ENCODE measurements at regions not wholly inside any gene's neighbourhood (a gene's known extent, or its start where the extent isn't known, plus 50 kb on each side); places are given as distances from the start of the nearest gene placed in this dataset.
A peak's percentile ranks its signal among the peaks of the same experiment; 100 is the strongest.

DNA sequence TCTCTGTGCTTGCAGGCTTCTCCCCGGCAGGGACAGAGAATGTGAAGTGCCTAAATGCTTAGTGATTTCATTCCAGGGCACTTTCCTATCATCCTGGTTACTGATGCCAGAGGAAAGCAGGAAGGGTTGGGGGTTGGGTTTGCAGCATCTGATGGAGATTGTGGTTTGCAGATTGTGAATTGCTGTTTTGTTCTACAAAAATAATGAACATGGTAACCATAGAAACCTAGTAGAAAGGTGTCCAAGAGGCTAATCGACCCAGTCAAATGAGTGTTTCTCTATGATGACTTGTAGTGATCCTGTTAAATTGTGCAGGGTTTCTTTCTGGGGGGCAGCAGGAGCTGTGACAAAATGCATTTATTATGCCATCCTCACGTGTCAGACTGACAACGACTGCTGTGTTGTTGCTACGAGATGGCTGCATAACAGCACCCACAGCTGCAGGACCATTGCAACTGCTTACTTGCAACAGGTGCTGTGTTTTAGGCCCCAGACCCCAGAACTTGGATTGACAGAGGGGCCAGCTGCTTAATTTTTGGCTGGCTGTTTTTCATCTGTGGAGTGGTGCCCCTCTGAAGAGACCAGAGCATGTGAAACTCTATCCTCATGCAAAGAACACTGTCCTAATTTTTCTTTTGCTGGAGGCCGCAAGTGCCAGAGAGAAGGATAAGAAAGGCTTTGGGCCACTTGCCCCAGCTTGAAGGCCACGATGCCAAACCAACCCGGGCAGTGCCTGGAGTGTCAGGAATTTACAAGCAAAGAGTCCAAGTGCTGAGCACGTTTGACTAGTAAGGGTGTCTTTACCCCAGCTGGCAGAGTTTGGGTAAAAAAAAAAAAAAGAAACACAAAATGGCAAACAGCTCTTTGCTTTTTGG is 397.8 kb downstream of the GADD45G start:
- no peak overlapping the region for H3K27ac ChIP-seq (ENCODE audit: extremely low read depth, low read depth, low read length)
- ChIA-PET CTCF (interaction anchor here (0.5 to 0.7 kb wide), 3 partner anchors 9 to 440 kb away, joined by 3 to 4 read pairs (median 3); no protein-coding TSS in a partner anchor), POLR2A (interaction anchor here (0.9 kb wide), 1 partner anchor 398 kb away, joined by 3 read pairs; the partner anchor contains the start of gene GADD45G)
- peaks cover 6% of the 10 kb centered on the region; the same call in 1 of the 2 replicates for H3K4me1 ChIP-seq (ENCODE audit: control insufficient read depth, insufficient read depth, low read length)
- H3K9me3 ChIP-seq (ENCODE audit: control insufficient read depth, insufficient read depth, low read depth, low read length) = no peaks in the 10 kb centered on the region
- TF ChIP-seq SCRT2 (tag by site-specific recombination; IDR thresholded peaks at IDR 0.05) = peak; percentile 35; the same call in 1 of the 2 replicates
- no peak for TF ChIP-seq ZNF146 (tag by site-specific recombination; IDR thresholded peaks at IDR 0.05)
- TF ChIP-seq ZNF433 (tag by site-specific recombination; IDR thresholded peaks at IDR 0.05; ENCODE audit: low read depth) = no peak
- TF ChIP-seq ZNF555 (tag by site-specific recombination; conservative IDR thresholded peaks at IDR 0.05) = no peak
- TF ChIP-seq ZNF596 (tag by site-specific recombination; IDR thresholded peaks at IDR 0.05) = no peak
- no peak for TF ChIP-seq ZNF664 (tag by site-specific recombination; IDR thresholded peaks at IDR 0.05)
- no peak for TF ChIP-seq ZNF768 (tag by site-specific recombination; IDR thresholded peaks at IDR 0.05)
- no peak overlapping the region for H3K4me3 ChIP-seq (ENCODE audit: low read depth, low read length)
- H3K36me3 ChIP-seq (ENCODE audit: control insufficient read depth in 2 of 2, insufficient read depth in 1 of 2, low read length in 2 of 2) = no peaks in the 10 kb centered on the region

GRCh38 chr9:90005388-90005787 is 400.6 kb downstream of the GADD45G start:
- no peaks in the 10 kb centered on the region for H3K9me3 ChIP-seq (ENCODE audit: control insufficient read depth, insufficient read depth, low read depth, low read length)
- no peak overlapping the region for H3K27ac ChIP-seq (ENCODE audit: extremely low read depth, low read depth, low read length)
- H3K4me1 ChIP-seq (ENCODE audit: control insufficient read depth, insufficient read depth, low read length) = peaks cover 1% of the 10 kb centered on the region; the same call in 1 of the 2 replicates
- TF ChIP-seq PRDM4 (tag by site-specific recombination; IDR thresholded peaks at IDR 0.05) = no peak
- peak; percentile 44 for TF ChIP-seq SETDB1 (IDR thresholded peaks at IDR 0.05; ENCODE audit: insufficient read length, low read length)
- H3K36me3 ChIP-seq (ENCODE audit: control insufficient read depth in 2 of 2, insufficient read depth in 1 of 2, low read length in 2 of 2) = no peaks in the 10 kb centered on the region
- CTCF ChIA-PET = interaction anchor here (1.1 kb wide), 1 partner anchor 407 kb away, joined by 3 read pairs; no protein-coding TSS in a partner anchor
- POLR2A ChIA-PET = no interaction called here
- no peak overlapping the region for H3K4me3 ChIP-seq (ENCODE audit: low read depth, low read length)

GRCh38 chr9:90007516-90008440 is 403.0 kb downstream of the GADD45G start:
- POLR2A ChIA-PET = no interaction called here
- Histone ChIP-seq H3K27ac (ENCODE audit: extremely low read depth, low read depth, low read length) (no peak overlapping the region), H3K4me1 (ENCODE audit: control insufficient read depth, insufficient read depth, low read length) (no peaks in the 10 kb centered on the region), H3K9me3 (ENCODE audit: control insufficient read depth, insufficient read depth, low read depth, low read length) (no peaks in the 10 kb centered on the region), H3K36me3 (ENCODE audit: control insufficient read depth in 2 of 2, insufficient read depth in 1 of 2, low read length in 2 of 2) (no peaks in the 10 kb centered on the region), H3K4me3 (ENCODE audit: low read depth, low read length) (no peak overlapping the region)
- CTCF ChIA-PET = interaction anchor here (0.6 kb wide), 1 partner anchor 62 kb away, joined by 3 read pairs; no protein-coding TSS in a partner anchor
- TF ChIP-seq ZNF398 (tag by site-specific recombination; IDR thresholded peaks at IDR 0.05) = no peak
- peak; percentile 47; the same call in 1 of the 2 replicates for TF ChIP-seq ZNF596 (tag by site-specific recombination; IDR thresholded peaks at IDR 0.05)
